ENCODE measurements at regions not wholly inside any gene's neighbourhood (a gene's known extent, or its start where the extent isn't known, plus 50 kb on each side); places are given as distances from the start of the nearest gene placed in this dataset.

GRCh38 chr5:125316391-125316790 lies 570.0 kb upstream of the ZNF608 start:
- in situ Hi-C loops (cut with MboI; ENCODE audit: low sequenced_read_pairs, unreplicated experiment): no loop called here
- no peak for DNase-seq (ENCODE audit: low spot score)
- TF ChIP-seq CTCF (IDR thresholded peaks at IDR 0.05; ENCODE audit: borderline replicate concordance, control extremely low read depth, extremely low read depth, insufficient read depth, missing control alignments): no peak

- DNase-seq (ENCODE audit: low spot score): no peak
- in situ Hi-C loops (cut with MboI; ENCODE audit: low sequenced_read_pairs, unreplicated experiment): no loop called here
- no peak for TF ChIP-seq CTCF (IDR thresholded peaks at IDR 0.05; ENCODE audit: borderline replicate concordance, control extremely low read depth, extremely low read depth, insufficient read depth, missing control alignments)
Observed at GRCh38 chr5:125316915-125317535, 570.6 kb upstream of the ZNF608 start.

- in situ Hi-C loops (cut with MboI; ENCODE audit: low sequenced_read_pairs, unreplicated experiment): no loop called here
- no peak for TF ChIP-seq CTCF (IDR thresholded peaks at IDR 0.05; ENCODE audit: borderline replicate concordance, control extremely low read depth, extremely low read depth, insufficient read depth, missing control alignments)
- no peak for DNase-seq (ENCODE audit: low spot score)
Observed at GRCh38 chr5:125317536-125317995, 571.1 kb upstream of the ZNF608 start.

- in situ Hi-C loops (cut with MboI; ENCODE audit: low sequenced_read_pairs, unreplicated experiment): no loop called here
- no peak for TF ChIP-seq CTCF (IDR thresholded peaks at IDR 0.05; ENCODE audit: borderline replicate concordance, control extremely low read depth, extremely low read depth, insufficient read depth, missing control alignments)
- no peak for DNase-seq (ENCODE audit: low spot score)
Observed at GRCh38 chr5:125321654-125322053, 575.2 kb upstream of the ZNF608 start.

- TF ChIP-seq CTCF (IDR thresholded peaks at IDR 0.05; ENCODE audit: borderline replicate concordance, control extremely low read depth, extremely low read depth, insufficient read depth, missing control alignments): no peak
- in situ Hi-C loops (cut with MboI; ENCODE audit: low sequenced_read_pairs, unreplicated experiment): no loop called here
- no peak for DNase-seq (ENCODE audit: low spot score)
Observed at GRCh38 chr5:125323613-125324012, 577.2 kb upstream of the ZNF608 start.

GRCh38 chr5:125325488-125326149 lies 579.2 kb upstream of the ZNF608 start:
- DNase-seq (ENCODE audit: low spot score): no peak
- in situ Hi-C loops (cut with MboI; ENCODE audit: low sequenced_read_pairs, unreplicated experiment): no loop called here
- TF ChIP-seq CTCF (IDR thresholded peaks at IDR 0.05; ENCODE audit: borderline replicate concordance, control extremely low read depth, extremely low read depth, insufficient read depth, missing control alignments): no peak

All from GM13976 (cell line).